ENCODE measurements at regions not wholly inside any gene's neighbourhood (a gene's known extent, or its start where the extent isn't known, plus 50 kb on each side); places are given as distances from the start of the nearest gene placed in this dataset.

- H3K27me3 Mint-ChIP-seq (ENCODE audit: insufficient read depth, low read depth, poor library complexity), result peaks cover 4% of the 10 kb centered on the region
Observed at GRCh38 chr4:53645108-53645507, 53.8 kb upstream of the LNX1 start.

GRCh38 chr4:53644607-53645006 is 53.3 kb upstream of the LNX1 start:
- ATAC-seq (no peak), DNase-seq (ENCODE audit: low spot score) (no peak)
- Histone ChIP-seq H3K4me3 (no peak overlapping the region), H3F3A (replicated peaks; ENCODE audit: low read depth) (no peaks in the 10 kb centered on the region), H3K27ac (ENCODE audit: low read depth) (no peak overlapping the region), H3K9me2 (ENCODE audit: insufficient read depth) (peaks cover 7% of the 10 kb centered on the region; the same call in 1 of the 2 replicates), H3K4me2 (no peak overlapping the region), H3K79me2 (replicated peaks; ENCODE audit: insufficient read depth) (no peaks in the 10 kb centered on the region), H4K20me1 (replicated peaks; ENCODE audit: insufficient read depth) (no peaks in the 10 kb centered on the region), H3K36me3 (ENCODE audit: insufficient read depth) (no peaks in the 10 kb centered on the region), H3K27me3 (ENCODE audit: insufficient read depth) (no peaks in the 10 kb centered on the region), H3K4me1 (ENCODE audit: insufficient read depth) (no peaks in the 10 kb centered on the region), H2AFZ (no peak overlapping the region; the same call in 1 of the 2 replicates)
- no peak for TF ChIP-seq POLR2AphosphoS5 (IDR thresholded peaks at IDR 0.05; ENCODE audit: low read depth)
- no peak overlapping the region for H3K4me3 Mint-ChIP-seq
- peaks cover 8% of the 10 kb centered on the region for H3K4me1 Mint-ChIP-seq
- H3K27me3 Mint-ChIP-seq (ENCODE audit: insufficient read depth, low read depth, poor library complexity), result peaks cover 4% of the 10 kb centered on the region
- no peak overlapping the region for H3K27ac Mint-ChIP-seq
- no peaks in the 10 kb centered on the region for H3K9me3 Mint-ChIP-seq
- H3K36me3 Mint-ChIP-seq (ENCODE audit: low read depth), result no peaks in the 10 kb centered on the region

More at GRCh38 chr4:53645108-53645507, 53.8 kb upstream of the LNX1 start:
- Histone ChIP-seq H3K36me3 (ENCODE audit: insufficient read depth) (no peaks in the 10 kb centered on the region), H3K79me2 (replicated peaks; ENCODE audit: insufficient read depth) (no peaks in the 10 kb centered on the region), H3F3A (replicated peaks; ENCODE audit: low read depth) (no peaks in the 10 kb centered on the region), H3K4me2 (no peak overlapping the region), H3K4me3 (no peak overlapping the region), H3K27ac (ENCODE audit: low read depth) (no peak overlapping the region), H3K9me2 (ENCODE audit: insufficient read depth) (peaks cover 7% of the 10 kb centered on the region; the same call in 1 of the 2 replicates), H3K4me1 (ENCODE audit: insufficient read depth) (no peaks in the 10 kb centered on the region), H3K27me3 (ENCODE audit: insufficient read depth) (no peaks in the 10 kb centered on the region), H2AFZ (no peak overlapping the region; the same call in 1 of the 2 replicates), H4K20me1 (replicated peaks; ENCODE audit: insufficient read depth) (no peaks in the 10 kb centered on the region)
- Mint-ChIP-seq H3K4me3 (no peak overlapping the region), H3K27ac (no peak overlapping the region), H3K36me3 (ENCODE audit: low read depth) (no peaks in the 10 kb centered on the region), H3K4me1 (peaks cover 6% of the 10 kb centered on the region), H3K9me3 (no peaks in the 10 kb centered on the region)
- ATAC-seq, result no peak
- no peak for DNase-seq (ENCODE audit: low spot score)
- TF ChIP-seq ZNF114 (CRISPR knock-in tag; IDR thresholded peaks at IDR 0.05), result no peak
- no peak for TF ChIP-seq POLR2AphosphoS5 (IDR thresholded peaks at IDR 0.05; ENCODE audit: low read depth)
- no peak for TF ChIP-seq NANOG (IDR thresholded peaks at IDR 0.05; ENCODE audit: borderline replicate concordance)
- no peak for TF ChIP-seq REST (IDR thresholded peaks at IDR 0.05; ENCODE audit: unreplicated experiment)
- TF ChIP-seq EZH2 (IDR thresholded peaks at IDR 0.05; ENCODE audit: low read depth, unreplicated experiment), result no peak
- no peak for TF ChIP-seq EZH2phosphoT487 (IDR thresholded peaks at IDR 0.05; ENCODE audit: unreplicated experiment)

All from GM23338 (cell line).